Esophagus squamous epithelium (tissue), 4 donors: ENCODE measurements at regions not wholly inside any gene's neighbourhood (a gene's known extent, or its start where the extent isn't known, plus 50 kb on each side); places are given as distances from the start of the nearest gene placed in this dataset.

Experiments
- POLR2A ChIP-seq, 4 donors: fragments of 450-650 bp; IDR thresholded peaks; one replicate each; pipeline ENCODE4 v1.6.1; 2017; ENCODE audit warnings: antibody characterized with exemption in 4 of 4, mild to moderate bottlenecking in 4 of 4, moderate library complexity in 3 of 4
- TF ChIP-seq, protein P1 (sequence below), 6 experiments: fragments of 450-650 bp in 4 of 6; fragments of 200-600 bp in 2 of 6; sonication (generic) in 2 of 6; IDR thresholded peaks; one replicate each; pipeline ENCODE4 v1.5.1; 2016 to 2019; ENCODE audit warnings: antibody characterized with exemption in 6 of 6, mild to moderate bottlenecking in 4 of 6, moderate library complexity in 4 of 6

DNA sequence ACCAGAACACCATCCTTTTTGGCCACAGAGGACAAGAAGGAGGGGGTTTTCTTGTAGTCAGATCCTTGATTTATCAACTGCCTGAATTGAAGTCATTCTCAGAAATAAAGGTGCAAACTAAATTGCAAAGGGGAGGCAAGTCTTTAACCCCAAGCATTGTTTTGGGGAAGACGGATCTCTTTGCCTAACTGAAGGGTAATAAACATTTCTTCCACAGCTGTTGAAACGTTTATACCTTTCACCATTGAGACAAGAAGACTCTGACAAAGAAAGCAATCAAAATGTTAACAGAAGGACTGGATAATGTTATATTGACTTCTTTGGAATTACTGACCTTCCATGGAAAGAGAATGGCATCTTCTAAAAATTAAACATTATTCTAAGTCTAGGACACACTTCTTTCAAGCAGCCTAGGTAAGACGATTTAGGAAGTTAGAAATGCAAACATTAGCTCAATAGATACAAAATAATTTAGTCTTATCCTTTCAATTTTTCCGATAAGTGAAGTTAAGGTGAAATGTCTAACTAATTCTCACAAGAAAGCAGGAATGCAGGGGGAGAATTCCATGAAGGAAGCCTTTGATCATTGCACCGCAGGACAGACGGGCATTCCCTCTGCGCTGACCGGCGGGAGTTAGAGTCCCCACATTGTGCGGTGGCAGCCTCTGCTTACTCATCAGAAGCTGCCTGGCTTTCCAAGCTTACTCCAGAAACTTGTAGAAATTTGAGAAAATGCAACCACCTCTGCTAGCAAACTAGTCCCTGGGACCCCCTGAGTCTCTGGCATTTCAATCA lies 69.4 kb upstream of the COPS8 start:
- TF ChIP-seq, protein P1, sequence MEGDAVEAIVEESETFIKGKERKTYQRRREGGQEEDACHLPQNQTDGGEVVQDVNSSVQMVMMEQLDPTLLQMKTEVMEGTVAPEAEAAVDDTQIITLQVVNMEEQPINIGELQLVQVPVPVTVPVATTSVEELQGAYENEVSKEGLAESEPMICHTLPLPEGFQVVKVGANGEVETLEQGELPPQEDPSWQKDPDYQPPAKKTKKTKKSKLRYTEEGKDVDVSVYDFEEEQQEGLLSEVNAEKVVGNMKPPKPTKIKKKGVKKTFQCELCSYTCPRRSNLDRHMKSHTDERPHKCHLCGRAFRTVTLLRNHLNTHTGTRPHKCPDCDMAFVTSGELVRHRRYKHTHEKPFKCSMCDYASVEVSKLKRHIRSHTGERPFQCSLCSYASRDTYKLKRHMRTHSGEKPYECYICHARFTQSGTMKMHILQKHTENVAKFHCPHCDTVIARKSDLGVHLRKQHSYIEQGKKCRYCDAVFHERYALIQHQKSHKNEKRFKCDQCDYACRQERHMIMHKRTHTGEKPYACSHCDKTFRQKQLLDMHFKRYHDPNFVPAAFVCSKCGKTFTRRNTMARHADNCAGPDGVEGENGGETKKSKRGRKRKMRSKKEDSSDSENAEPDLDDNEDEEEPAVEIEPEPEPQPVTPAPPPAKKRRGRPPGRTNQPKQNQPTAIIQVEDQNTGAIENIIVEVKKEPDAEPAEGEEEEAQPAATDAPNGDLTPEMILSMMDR (IDR thresholded peaks at IDR 0.05), result no peak
- no peak for TF ChIP-seq POLR2A (IDR thresholded peaks at IDR 0.05)
